ENCODE measurements at regions not wholly inside any gene's neighbourhood (a gene's known extent, or its start where the extent isn't known, plus 50 kb on each side); places are given as distances from the start of the nearest gene placed in this dataset.

DNA sequence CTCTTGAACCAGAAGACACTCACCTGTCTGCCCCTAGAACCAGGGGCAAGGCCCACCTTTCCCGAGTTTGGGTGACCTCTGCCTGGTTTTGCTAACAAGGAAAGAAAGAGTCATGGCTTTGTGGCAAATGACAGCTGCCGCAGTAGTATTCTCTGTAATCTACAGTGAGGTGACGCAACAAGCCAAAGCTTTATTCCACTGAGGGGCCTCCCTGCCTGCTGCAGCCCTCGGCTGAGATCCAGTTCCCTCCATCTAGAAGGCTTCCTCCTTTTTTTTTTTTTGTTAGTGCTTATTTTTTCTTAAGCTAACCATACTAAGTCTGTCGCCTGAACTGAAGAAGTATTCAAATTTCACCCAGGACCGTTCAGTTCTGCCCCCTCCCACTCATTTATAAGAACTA is 142.3 kb upstream of the TMCC3 start:
- Histone ChIP-seq H3K9me3 (ENCODE audit: low read length) (no peaks in the 10 kb centered on the region), H3K9ac (ENCODE audit: low read length) (no peak overlapping the region), H3K4me3 (ENCODE audit: low read depth in 1 of 2, low read length in 2 of 2) (no peak overlapping the region), H3K36me3 (ENCODE audit: insufficient read depth, low read length) (no peaks in the 10 kb centered on the region), H3K4me1 (ENCODE audit: insufficient read depth, low read length) (no peaks in the 10 kb centered on the region), H3K27me3 (ENCODE audit: control insufficient read depth in 1 of 2, insufficient read depth in 2 of 2, low read length in 2 of 2) (no peaks in the 10 kb centered on the region), H3K27ac (ENCODE audit: low read depth, low read length) (no peak overlapping the region)

DNA sequence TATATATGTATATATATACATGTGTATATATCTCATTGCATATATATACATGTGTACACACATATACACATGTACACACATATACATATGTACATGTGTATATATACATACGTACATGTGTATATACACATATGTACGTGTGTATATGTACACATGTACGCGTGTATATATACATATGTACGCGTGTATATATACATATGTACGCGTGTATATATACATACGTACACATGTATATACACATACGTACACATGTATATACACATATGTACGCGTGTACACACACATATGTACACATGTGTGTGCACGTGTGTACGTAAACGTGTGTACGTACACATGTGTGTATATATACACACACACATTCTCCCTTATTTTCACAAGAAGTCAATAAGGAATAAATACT is 141.6 kb upstream of the TMCC3 start:
- Histone ChIP-seq H3K27ac (ENCODE audit: low read depth, low read length) (no peak overlapping the region), H3K27me3 (ENCODE audit: control insufficient read depth in 1 of 2, insufficient read depth in 2 of 2, low read length in 2 of 2) (no peaks in the 10 kb centered on the region), H3K9me3 (ENCODE audit: low read length) (no peaks in the 10 kb centered on the region), H3K4me3 (ENCODE audit: low read depth in 1 of 2, low read length in 2 of 2) (no peak overlapping the region), H3K4me1 (ENCODE audit: insufficient read depth, low read length) (no peaks in the 10 kb centered on the region), H3K36me3 (ENCODE audit: insufficient read depth, low read length) (no peaks in the 10 kb centered on the region), H3K9ac (ENCODE audit: low read length) (no peak overlapping the region)

DNA sequence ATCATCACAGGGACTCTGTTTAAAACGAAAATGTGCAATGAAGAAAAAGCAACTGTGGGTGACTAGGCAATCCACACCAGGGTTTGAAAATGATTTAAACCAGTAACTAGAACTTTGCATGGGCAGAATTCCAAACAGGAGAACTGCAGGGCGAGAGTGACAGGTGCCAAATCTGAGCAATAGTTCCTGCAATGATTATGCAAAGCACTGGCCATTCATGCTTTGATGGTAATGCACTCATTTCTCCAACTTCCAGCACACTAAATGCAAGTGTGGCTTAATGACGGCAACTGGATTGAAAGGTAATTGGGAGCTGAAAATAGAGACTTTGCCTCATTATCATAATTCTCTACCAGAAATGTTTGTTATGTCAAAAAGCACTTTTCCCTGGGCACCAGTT is 140.5 kb upstream of the TMCC3 start:
- Histone ChIP-seq H3K9ac (ENCODE audit: low read length) (no peak overlapping the region), H3K9me3 (ENCODE audit: low read length) (no peaks in the 10 kb centered on the region), H3K4me3 (ENCODE audit: low read depth in 1 of 2, low read length in 2 of 2) (no peak overlapping the region), H3K27ac (ENCODE audit: low read depth, low read length) (no peak overlapping the region), H3K4me1 (ENCODE audit: insufficient read depth, low read length) (no peaks in the 10 kb centered on the region), H3K36me3 (ENCODE audit: insufficient read depth, low read length) (no peaks in the 10 kb centered on the region), H3K27me3 (ENCODE audit: control insufficient read depth in 1 of 2, insufficient read depth in 2 of 2, low read length in 2 of 2) (no peaks in the 10 kb centered on the region)

DNA sequence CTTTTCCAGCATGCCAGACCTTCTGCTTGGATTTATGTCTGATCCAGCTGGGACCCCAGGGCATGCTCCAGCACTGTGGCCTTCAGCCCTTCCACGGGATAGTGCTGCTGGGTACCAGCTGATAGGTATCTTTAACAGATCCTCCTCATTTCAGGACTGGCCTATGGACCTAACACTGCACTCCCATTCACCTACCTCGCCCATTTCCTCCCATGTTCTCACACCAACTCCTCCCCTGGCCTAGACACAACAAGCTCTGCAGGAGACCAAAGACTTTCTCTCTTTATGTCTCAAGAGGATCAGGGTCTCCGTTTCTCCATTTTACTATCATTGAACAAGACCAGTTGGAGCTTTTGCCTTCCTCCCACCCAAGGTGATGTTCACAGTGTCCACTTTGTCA is 140.0 kb upstream of the TMCC3 start:
- Histone ChIP-seq H3K27ac (ENCODE audit: low read depth, low read length) (no peak overlapping the region), H3K36me3 (ENCODE audit: insufficient read depth, low read length) (no peaks in the 10 kb centered on the region), H3K27me3 (ENCODE audit: control insufficient read depth in 1 of 2, insufficient read depth in 2 of 2, low read length in 2 of 2) (no peaks in the 10 kb centered on the region), H3K9me3 (ENCODE audit: low read length) (no peaks in the 10 kb centered on the region), H3K4me3 (ENCODE audit: low read depth in 1 of 2, low read length in 2 of 2) (no peak overlapping the region), H3K4me1 (ENCODE audit: insufficient read depth, low read length) (no peaks in the 10 kb centered on the region), H3K9ac (ENCODE audit: low read length) (no peak overlapping the region)

DNA sequence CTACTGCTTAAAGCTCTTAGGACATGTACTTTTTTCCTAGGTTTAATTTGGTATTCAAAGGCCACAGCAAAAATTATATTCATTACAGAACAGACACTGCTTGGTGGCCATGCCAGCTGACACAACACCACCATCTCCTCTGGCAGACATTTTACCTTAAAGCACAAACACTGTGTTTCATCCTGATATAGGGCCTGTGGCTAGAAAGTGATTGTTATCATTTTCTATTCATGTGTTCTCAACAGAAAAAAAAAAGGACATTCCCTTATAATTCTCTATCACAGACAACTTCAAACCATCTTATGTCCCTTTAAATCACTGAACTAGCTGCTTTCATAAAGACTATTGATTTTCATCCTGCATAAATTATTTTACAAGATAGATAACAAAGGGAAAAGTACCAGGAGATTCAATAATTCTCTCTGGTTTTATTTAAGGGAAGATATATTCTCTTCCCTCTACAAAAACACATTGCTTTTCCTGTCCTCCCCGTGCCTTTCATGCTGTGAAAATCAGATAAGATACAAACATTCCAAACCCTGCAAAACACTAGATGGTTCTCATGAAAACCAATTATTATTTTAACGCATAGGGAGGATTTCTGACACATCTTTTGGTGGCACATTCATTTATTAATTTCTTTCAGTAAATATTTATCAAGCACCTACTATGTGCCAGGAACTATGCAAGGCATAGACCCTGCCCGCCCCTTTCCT is 139.3 kb upstream of the TMCC3 start:
- H3K9ac ChIP-seq (ENCODE audit: low read length), result no peak overlapping the region
- H3K4me1 ChIP-seq (ENCODE audit: insufficient read depth, low read length), result no peaks in the 10 kb centered on the region
- no peaks in the 10 kb centered on the region for H3K36me3 ChIP-seq (ENCODE audit: insufficient read depth, low read length)
- no peak overlapping the region for H3K27ac ChIP-seq (ENCODE audit: low read depth, low read length)
- no peaks in the 10 kb centered on the region for H3K27me3 ChIP-seq (ENCODE audit: control insufficient read depth in 1 of 2, insufficient read depth in 2 of 2, low read length in 2 of 2)
- H3K4me3 ChIP-seq (ENCODE audit: low read depth in 1 of 2, low read length in 2 of 2), result no peak overlapping the region
- no peaks in the 10 kb centered on the region for H3K9me3 ChIP-seq (ENCODE audit: low read length)

DNA sequence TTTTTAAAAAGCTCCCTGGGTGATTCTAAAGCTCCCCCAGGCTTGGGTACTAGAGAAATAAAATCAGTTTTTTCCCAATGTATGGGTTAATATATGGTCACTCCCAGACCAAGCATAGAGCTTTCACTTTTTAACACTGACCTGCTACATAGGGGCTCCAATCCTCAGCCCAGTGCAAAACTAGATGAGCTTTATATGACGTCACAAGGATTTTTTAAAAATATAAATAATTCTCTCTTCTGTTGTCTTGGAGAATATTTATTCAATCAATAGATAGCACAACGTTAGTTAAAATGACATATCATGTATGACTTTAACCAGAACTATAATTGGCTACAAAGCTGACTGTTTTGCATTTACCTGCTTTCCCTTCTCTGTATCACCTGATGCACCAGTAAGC is 137.9 kb upstream of the TMCC3 start:
- no peaks in the 10 kb centered on the region for H3K4me1 ChIP-seq (ENCODE audit: insufficient read depth, low read length)
- H3K9me3 ChIP-seq (ENCODE audit: low read length), result no peaks in the 10 kb centered on the region
- H3K36me3 ChIP-seq (ENCODE audit: insufficient read depth, low read length), result no peaks in the 10 kb centered on the region
- H3K4me3 ChIP-seq (ENCODE audit: low read depth in 1 of 2, low read length in 2 of 2), result no peak overlapping the region
- no peak overlapping the region for H3K9ac ChIP-seq (ENCODE audit: low read length)
- no peaks in the 10 kb centered on the region for H3K27me3 ChIP-seq (ENCODE audit: control insufficient read depth in 1 of 2, insufficient read depth in 2 of 2, low read length in 2 of 2)
- H3K27ac ChIP-seq (ENCODE audit: low read depth, low read length), result no peak overlapping the region

DNA sequence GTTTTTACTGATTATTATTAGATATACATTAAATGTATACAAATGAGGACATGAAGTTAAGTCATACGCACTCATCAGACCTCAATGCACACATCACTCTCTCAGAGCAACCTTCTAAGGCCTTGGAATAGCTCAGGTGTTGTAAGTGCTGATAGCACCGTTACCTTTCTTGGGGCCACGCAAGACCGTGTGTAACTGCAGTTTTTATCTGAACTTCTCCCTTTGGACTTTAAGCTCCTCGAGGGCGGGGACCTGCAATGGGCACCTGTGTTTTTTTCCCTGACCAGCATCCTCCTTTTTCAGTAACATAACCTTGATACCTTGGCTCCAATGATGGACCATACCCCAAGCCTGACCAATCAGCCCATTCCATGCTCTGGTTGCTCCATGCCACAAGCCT is 136.5 kb upstream of the TMCC3 start:
- H3K9me3 ChIP-seq (ENCODE audit: low read length), result no peaks in the 10 kb centered on the region
- no peaks in the 10 kb centered on the region for H3K4me1 ChIP-seq (ENCODE audit: insufficient read depth, low read length)
- H3K27ac ChIP-seq (ENCODE audit: low read depth, low read length), result no peak overlapping the region
- H3K36me3 ChIP-seq (ENCODE audit: insufficient read depth, low read length), result no peaks in the 10 kb centered on the region
- H3K9ac ChIP-seq (ENCODE audit: low read length), result no peak overlapping the region
- H3K27me3 ChIP-seq (ENCODE audit: control insufficient read depth in 1 of 2, insufficient read depth in 2 of 2, low read length in 2 of 2), result no peaks in the 10 kb centered on the region
- no peak overlapping the region for H3K4me3 ChIP-seq (ENCODE audit: low read depth in 1 of 2, low read length in 2 of 2)

DNA sequence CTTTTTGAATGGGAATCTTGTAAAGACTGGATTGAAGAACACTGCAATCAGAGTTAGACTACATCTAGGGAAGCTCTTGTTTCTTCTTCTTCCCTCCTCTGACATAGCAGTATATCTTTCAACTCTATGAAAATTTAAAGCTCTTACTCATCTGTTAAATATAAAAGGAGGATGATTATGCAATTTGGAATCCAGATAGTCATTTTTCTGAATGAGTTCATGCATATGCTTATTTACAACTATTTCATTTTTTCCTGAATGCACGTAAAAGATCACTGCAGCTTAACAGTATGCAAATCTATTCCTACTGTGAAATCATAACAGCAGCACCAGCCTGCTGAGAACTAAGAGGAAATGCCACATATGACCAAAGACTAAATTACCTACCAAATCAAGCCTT is 133.5 kb upstream of the TMCC3 start:
- no peaks in the 10 kb centered on the region for H3K9me3 ChIP-seq (ENCODE audit: low read length)
- no peaks in the 10 kb centered on the region for H3K4me1 ChIP-seq (ENCODE audit: insufficient read depth, low read length)
- no peak overlapping the region for H3K9ac ChIP-seq (ENCODE audit: low read length)
- H3K27me3 ChIP-seq (ENCODE audit: control insufficient read depth in 1 of 2, insufficient read depth in 2 of 2, low read length in 2 of 2), result no peaks in the 10 kb centered on the region
- H3K27ac ChIP-seq (ENCODE audit: low read depth, low read length), result no peak overlapping the region
- no peaks in the 10 kb centered on the region for H3K36me3 ChIP-seq (ENCODE audit: insufficient read depth, low read length)
- H3K4me3 ChIP-seq (ENCODE audit: low read depth in 1 of 2, low read length in 2 of 2), result no peak overlapping the region

DNA sequence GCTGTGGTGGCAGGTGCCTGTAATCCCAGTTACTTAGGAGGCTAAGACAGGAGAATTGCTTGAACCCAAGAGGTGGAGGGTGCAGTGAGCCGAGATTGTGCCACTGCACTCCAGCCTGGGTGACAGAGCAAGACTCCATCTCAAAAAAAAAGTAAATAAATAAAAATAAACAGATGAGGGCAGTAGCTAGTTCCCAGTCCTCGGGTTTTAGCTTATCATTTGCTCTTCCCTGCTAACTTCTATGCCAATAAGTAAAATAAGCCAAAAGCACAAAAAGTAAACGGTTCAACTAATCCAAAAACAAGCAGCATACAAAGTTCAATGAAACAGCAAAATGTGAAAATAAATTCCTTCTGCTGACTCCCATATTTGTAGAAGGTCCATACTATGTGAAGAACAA is 133.0 kb upstream of the TMCC3 start:
- H3K4me3 ChIP-seq (ENCODE audit: low read depth in 1 of 2, low read length in 2 of 2), result no peak overlapping the region
- no peaks in the 10 kb centered on the region for H3K4me1 ChIP-seq (ENCODE audit: insufficient read depth, low read length)
- H3K9me3 ChIP-seq (ENCODE audit: low read length), result no peaks in the 10 kb centered on the region
- H3K27me3 ChIP-seq (ENCODE audit: control insufficient read depth in 1 of 2, insufficient read depth in 2 of 2, low read length in 2 of 2), result no peaks in the 10 kb centered on the region
- H3K9ac ChIP-seq (ENCODE audit: low read length), result no peak overlapping the region
- H3K27ac ChIP-seq (ENCODE audit: low read depth, low read length), result no peak overlapping the region
- H3K36me3 ChIP-seq (ENCODE audit: insufficient read depth, low read length), result no peaks in the 10 kb centered on the region

DNA sequence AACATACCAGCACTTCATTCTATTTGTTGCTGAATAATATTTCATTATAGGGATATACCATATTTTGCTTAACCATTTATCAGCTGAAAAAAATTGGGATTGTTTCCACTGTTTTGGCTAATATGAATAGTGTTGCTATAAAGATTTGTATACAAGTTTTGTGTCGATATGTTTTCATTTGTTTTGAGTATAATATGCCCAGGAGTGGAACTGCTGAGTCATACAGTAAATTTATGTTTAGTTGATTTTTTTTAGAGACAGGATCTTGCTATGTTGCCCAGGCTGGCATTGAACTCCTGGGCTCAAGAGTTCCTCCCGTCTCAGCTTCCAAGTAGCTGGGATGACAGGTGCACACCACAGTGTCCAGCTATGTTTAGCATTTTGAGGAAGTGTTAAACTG is 131.5 kb upstream of the TMCC3 start:
- no peak overlapping the region for H3K27ac ChIP-seq (ENCODE audit: low read depth, low read length)
- H3K9me3 ChIP-seq (ENCODE audit: low read length), result no peaks in the 10 kb centered on the region
- H3K4me1 ChIP-seq (ENCODE audit: insufficient read depth, low read length), result no peaks in the 10 kb centered on the region
- H3K36me3 ChIP-seq (ENCODE audit: insufficient read depth, low read length), result no peaks in the 10 kb centered on the region
- H3K9ac ChIP-seq (ENCODE audit: low read length), result no peak overlapping the region
- H3K27me3 ChIP-seq (ENCODE audit: control insufficient read depth in 1 of 2, insufficient read depth in 2 of 2, low read length in 2 of 2), result no peaks in the 10 kb centered on the region
- no peak overlapping the region for H3K4me3 ChIP-seq (ENCODE audit: low read depth in 1 of 2, low read length in 2 of 2)

DNA sequence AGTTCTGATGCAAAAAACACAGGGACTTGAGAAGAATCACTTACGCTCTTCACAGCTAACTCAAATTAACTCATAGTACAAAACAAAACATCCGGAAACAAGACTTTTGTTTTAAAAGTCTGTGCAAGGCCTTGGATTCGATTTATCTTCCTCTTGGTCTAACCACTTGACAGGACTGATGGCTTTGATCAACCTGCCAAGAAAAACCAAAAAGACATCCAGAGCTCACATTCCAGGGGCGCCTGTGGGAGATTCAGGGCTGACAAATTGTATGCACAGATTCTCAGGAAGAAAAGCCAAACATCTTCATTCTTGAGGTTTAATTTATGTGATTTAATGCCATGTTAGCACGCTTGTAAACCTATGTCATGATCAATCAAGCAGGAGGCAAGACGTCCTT is 129.1 kb upstream of the TMCC3 start:
- H3K27me3 ChIP-seq (ENCODE audit: control insufficient read depth in 1 of 2, insufficient read depth in 2 of 2, low read length in 2 of 2), result no peaks in the 10 kb centered on the region
- H3K36me3 ChIP-seq (ENCODE audit: insufficient read depth, low read length), result no peaks in the 10 kb centered on the region
- H3K4me3 ChIP-seq (ENCODE audit: low read depth in 1 of 2, low read length in 2 of 2), result no peak overlapping the region
- no peak overlapping the region for H3K9ac ChIP-seq (ENCODE audit: low read length)
- H3K4me1 ChIP-seq (ENCODE audit: insufficient read depth, low read length), result no peaks in the 10 kb centered on the region
- H3K9me3 ChIP-seq (ENCODE audit: low read length), result no peaks in the 10 kb centered on the region
- no peak overlapping the region for H3K27ac ChIP-seq (ENCODE audit: low read depth, low read length)

DNA sequence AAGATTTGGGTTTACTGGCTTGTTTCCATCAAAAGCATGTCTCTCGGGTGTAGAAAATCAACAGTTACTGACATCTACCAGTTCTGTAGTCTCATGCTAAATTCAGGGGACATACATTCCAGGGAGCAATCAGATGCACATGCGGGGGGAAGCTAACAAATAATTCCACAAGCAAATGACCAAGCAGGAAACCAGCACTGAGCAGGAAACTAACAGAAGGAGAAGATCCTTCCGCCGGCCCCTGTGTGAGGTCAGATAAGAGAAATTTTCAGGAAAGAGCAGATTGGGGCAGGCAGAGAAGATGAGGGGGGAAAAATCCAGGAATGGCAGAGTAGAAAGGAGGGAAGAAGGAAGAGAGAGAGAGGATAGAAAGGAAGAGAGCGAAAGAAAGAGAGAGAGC is 127.6 kb upstream of the TMCC3 start:
- Histone ChIP-seq H3K9me3 (ENCODE audit: low read length) (no peaks in the 10 kb centered on the region), H3K36me3 (ENCODE audit: insufficient read depth, low read length) (no peaks in the 10 kb centered on the region), H3K9ac (ENCODE audit: low read length) (no peak overlapping the region), H3K4me3 (ENCODE audit: low read depth in 1 of 2, low read length in 2 of 2) (no peak overlapping the region), H3K27me3 (ENCODE audit: control insufficient read depth in 1 of 2, insufficient read depth in 2 of 2, low read length in 2 of 2) (no peaks in the 10 kb centered on the region), H3K4me1 (ENCODE audit: insufficient read depth, low read length) (no peaks in the 10 kb centered on the region), H3K27ac (ENCODE audit: low read depth, low read length) (no peak overlapping the region)
